ENCODE measurements at regions not wholly inside any gene's neighbourhood (a gene's known extent, or its start where the extent isn't known, plus 50 kb on each side); places are given as distances from the start of the nearest gene placed in this dataset.

GRCh38 chr2:2455151-2455550, 124.1 kb upstream of the MYT1L start:
- TF ChIP-seq CTCF (IDR thresholded peaks at IDR 0.05; ENCODE audit: low read length) (no peak), EZH2 (optimal IDR thresholded peaks at IDR 0.05; ENCODE audit: low read depth, low read length) (no peak), EZH2phosphoT487 (IDR thresholded peaks at IDR 0.05; ENCODE audit: low read length) (no peak)

All from MM.1S (cell line).